Right atrium auricular region (tissue), 2 donors: ENCODE measurements at regions not wholly inside any gene's neighbourhood (a gene's known extent, or its start where the extent isn't known, plus 50 kb on each side); places are given as distances from the start of the nearest gene placed in this dataset.
"Not testable (repeated sequence)": the region's sequence is repeated elsewhere in the genome, so short reads cannot be mapped to it uniquely, and the experiment has no call there.

ENCODE experiments used
- DNase-seq: peaks from one replicate; pipeline ENCODE4 v3.0.0-alpha.2; 2019; ENCODE audit warnings: low spot score
- H3K27ac ChIP-seq, 2 donors: fragments of 200-600 bp; sonication (generic); 1 replicate in 1 of 2; 2 replicates in 1 of 2; pipeline ENCODE4 v1.5.1; 2016 to 2019
- H3K27me3 ChIP-seq, 2 donors: fragments of 200-600 bp; sonication (generic); one replicate each; pipeline versions ENCODE4 v1.5.1 to v1.6.0; 2017 to 2019
- H3K36me3 ChIP-seq: fragments of 200-600 bp; sonication (generic); one replicate; pipeline ENCODE4 v1.5.1; 2016
- H3K4me1 ChIP-seq, 2 donors: fragments of 200-600 bp; sonication (generic); one replicate each; pipeline versions ENCODE4 v1.5.1 to v1.6.0; 2017 to 2019
- H3K4me3 ChIP-seq, 2 donors: fragments of 200-600 bp; sonication (generic); 1 replicate in 1 of 2; 2 replicates in 1 of 2; pipeline ENCODE4 v1.5.1; 2017 to 2019; ENCODE audit warnings: mild to moderate bottlenecking in 1 of 2, moderate library complexity in 1 of 2
- H3K9me3 ChIP-seq, 2 donors: fragments of 200-600 bp; sonication (generic); one replicate each; pipeline ENCODE4 v1.5.1; 2019
- CTCF ChIP-seq, 2 donors: fragments of 200-600 bp; sonication (generic); IDR thresholded peaks; one replicate each; pipeline ENCODE4 v1.5.1; 2019; ENCODE audit warnings: antibody characterized with exemption in 2 of 2

- Histone ChIP-seq H3K4me3 (no peak overlapping the region), H3K9me3 (no peaks in the 10 kb centered on the region), H3K27me3 (no peaks in the 10 kb centered on the region), H3K36me3 (no peaks in the 10 kb centered on the region), H3K4me1 (no peaks in the 10 kb centered on the region), H3K27ac (no peak overlapping the region)
- no peak for DNase-seq
- TF ChIP-seq CTCF (IDR thresholded peaks at IDR 0.05), result no peak
Measured at GRCh38 chr20:30288346-30288745, 969.1 kb upstream of the DEFB115 start.

- H3K27me3 ChIP-seq, H3K4me3 ChIP-seq, H3K36me3 ChIP-seq, H3K9me3 ChIP-seq, DNase-seq, H3K27ac ChIP-seq, H3K4me1 ChIP-seq: not testable (repeated sequence)
Measured at GRCh38 chr20:30289049-30289448, 968.4 kb upstream of the DEFB115 start.

GRCh38 chr20:30289711-30290141 is 967.7 kb upstream of the DEFB115 start:
- DNase-seq, H3K4me1 ChIP-seq, H3K27me3 ChIP-seq, H3K9me3 ChIP-seq, H3K36me3 ChIP-seq, H3K27ac ChIP-seq: not testable (repeated sequence)
- peak overlapping the region in 1 of 2 donors; percentile 4 for H3K4me3 ChIP-seq

GRCh38 chr20:30290361-30291063 is 967.0 kb upstream of the DEFB115 start:
- not testable (repeated sequence) for H3K4me1 ChIP-seq, H3K9me3 ChIP-seq, H3K27ac ChIP-seq, H3K36me3 ChIP-seq, H3K27me3 ChIP-seq
- H3K4me3 ChIP-seq, result peak overlapping the region in 1 of 2 donors; percentile 4
- DNase-seq, result peak; percentile 34

- H3K4me3 ChIP-seq, H3K9me3 ChIP-seq, DNase-seq, H3K27me3 ChIP-seq, H3K27ac ChIP-seq, H3K36me3 ChIP-seq, H3K4me1 ChIP-seq: not testable (repeated sequence)
Measured at GRCh38 chr20:30291064-30291379, 966.4 kb upstream of the DEFB115 start.

GRCh38 chr20:30291686-30292085 is 965.8 kb upstream of the DEFB115 start:
- peak; percentile 49 for DNase-seq
- H3K9me3 ChIP-seq, H3K4me1 ChIP-seq, H3K27me3 ChIP-seq, H3K4me3 ChIP-seq, H3K36me3 ChIP-seq, H3K27ac ChIP-seq: not testable (repeated sequence)

- H3K27me3 ChIP-seq, H3K27ac ChIP-seq, H3K36me3 ChIP-seq, H3K4me1 ChIP-seq, H3K9me3 ChIP-seq, H3K4me3 ChIP-seq: not testable (repeated sequence)
- peak; percentile 7 for DNase-seq
Measured at GRCh38 chr20:30295396-30295795, 962.1 kb upstream of the DEFB115 start.

GRCh38 chr20:30295967-30296366 is 961.5 kb upstream of the DEFB115 start:
- H3K27ac ChIP-seq, H3K4me1 ChIP-seq, H3K27me3 ChIP-seq, H3K36me3 ChIP-seq, H3K4me3 ChIP-seq, DNase-seq, H3K9me3 ChIP-seq: not testable (repeated sequence)

GRCh38 chr20:30297878-30298595 is 959.4 kb upstream of the DEFB115 start:
- not testable (repeated sequence) for H3K4me3 ChIP-seq, H3K4me1 ChIP-seq, H3K27ac ChIP-seq, H3K9me3 ChIP-seq, H3K36me3 ChIP-seq, DNase-seq, H3K27me3 ChIP-seq

- H3K36me3 ChIP-seq, H3K4me1 ChIP-seq, H3K27ac ChIP-seq, H3K4me3 ChIP-seq, H3K9me3 ChIP-seq, H3K27me3 ChIP-seq, DNase-seq: not testable (repeated sequence)
Measured at GRCh38 chr20:30300220-30300642, 957.2 kb upstream of the DEFB115 start.

GRCh38 chr20:30302786-30303185 is 954.7 kb upstream of the DEFB115 start:
- not testable (repeated sequence) for DNase-seq, H3K27ac ChIP-seq, H3K36me3 ChIP-seq, H3K9me3 ChIP-seq, H3K4me3 ChIP-seq, H3K4me1 ChIP-seq, H3K27me3 ChIP-seq

- H3K4me1 ChIP-seq, H3K4me3 ChIP-seq, H3K27ac ChIP-seq, H3K9me3 ChIP-seq, DNase-seq, H3K36me3 ChIP-seq, H3K27me3 ChIP-seq: not testable (repeated sequence)
Measured at GRCh38 chr20:30309938-30310337, 947.5 kb upstream of the DEFB115 start.

GRCh38 chr20:30310385-30310784 is 947.1 kb upstream of the DEFB115 start:
- not testable (repeated sequence) for H3K4me1 ChIP-seq, H3K36me3 ChIP-seq, H3K4me3 ChIP-seq, H3K27ac ChIP-seq, H3K27me3 ChIP-seq, H3K9me3 ChIP-seq, DNase-seq

- H3K36me3 ChIP-seq, H3K27ac ChIP-seq, DNase-seq, H3K4me1 ChIP-seq, H3K4me3 ChIP-seq, H3K9me3 ChIP-seq, H3K27me3 ChIP-seq: not testable (repeated sequence)
Measured at GRCh38 chr20:30312220-30312619, 945.2 kb upstream of the DEFB115 start.
